ENCODE measurements at regions not wholly inside any gene's neighbourhood (a gene's known extent, or its start where the extent isn't known, plus 50 kb on each side); places are given as distances from the start of the nearest gene placed in this dataset.

DNA sequence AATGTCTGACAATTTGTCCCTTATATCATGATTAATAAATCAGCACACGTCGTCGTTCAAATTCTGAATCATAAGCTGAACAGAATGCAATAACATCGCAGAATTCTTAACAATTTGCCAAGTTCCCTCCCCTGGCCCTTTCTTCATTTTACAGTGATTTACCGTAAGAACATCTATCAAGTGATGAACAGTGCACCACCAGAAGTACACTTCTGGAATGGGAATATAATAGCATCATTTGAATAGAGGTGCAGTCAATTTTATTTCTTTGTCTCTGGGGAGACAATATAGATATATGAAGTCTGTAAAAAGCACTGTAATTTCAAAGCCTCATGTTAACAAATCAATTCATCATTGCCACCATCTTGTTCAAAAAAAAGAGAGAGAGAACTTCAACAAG lies 145.1 kb upstream of the SMLR1 start:
- Histone ChIP-seq H3K9ac (ENCODE audit: insufficient read depth, low read length) (no peak overlapping the region), H2AFZ (ENCODE audit: low read length) (no peak overlapping the region), H4K20me1 (ENCODE audit: control insufficient read depth, extremely low read depth, insufficient read depth, low read length) (no peaks in the 10 kb centered on the region), H3K4me3 (replicated peaks in 1 of 4; ENCODE audit: control extremely low read depth in 1 of 4, insufficient read depth in 1 of 4, low read depth in 3 of 4, low read length in 4 of 4) (no peak overlapping the region), H3K4me1 (ENCODE audit: control insufficient read depth, extremely low read depth, insufficient read depth, low read length) (peaks cover 6% of the 10 kb centered on the region), H3K9me3 (ENCODE audit: control insufficient read depth, insufficient read depth, low read depth, low read length) (no peaks in the 10 kb centered on the region), H3K79me2 (ENCODE audit: control insufficient read depth, insufficient read depth, low read length) (no peaks in the 10 kb centered on the region), H3K4me2 (ENCODE audit: extremely low read depth, insufficient read depth, low read length) (no peak overlapping the region), H3K36me3 (ENCODE audit: control insufficient read depth, insufficient read depth, low read length) (no peaks in the 10 kb centered on the region), H3K27ac (ENCODE audit: insufficient read depth, low read length) (no peak overlapping the region), H3K27me3 (ENCODE audit: control insufficient read depth, insufficient read depth, low read length) (no peaks in the 10 kb centered on the region)
- no peak for DNase-seq (ENCODE audit: low read depth in 2 of 2)
- TF ChIP-seq EZH2 (IDR thresholded peaks at IDR 0.05; ENCODE audit: low read length, missing control alignments) = no peak
- TF ChIP-seq, protein P1, sequence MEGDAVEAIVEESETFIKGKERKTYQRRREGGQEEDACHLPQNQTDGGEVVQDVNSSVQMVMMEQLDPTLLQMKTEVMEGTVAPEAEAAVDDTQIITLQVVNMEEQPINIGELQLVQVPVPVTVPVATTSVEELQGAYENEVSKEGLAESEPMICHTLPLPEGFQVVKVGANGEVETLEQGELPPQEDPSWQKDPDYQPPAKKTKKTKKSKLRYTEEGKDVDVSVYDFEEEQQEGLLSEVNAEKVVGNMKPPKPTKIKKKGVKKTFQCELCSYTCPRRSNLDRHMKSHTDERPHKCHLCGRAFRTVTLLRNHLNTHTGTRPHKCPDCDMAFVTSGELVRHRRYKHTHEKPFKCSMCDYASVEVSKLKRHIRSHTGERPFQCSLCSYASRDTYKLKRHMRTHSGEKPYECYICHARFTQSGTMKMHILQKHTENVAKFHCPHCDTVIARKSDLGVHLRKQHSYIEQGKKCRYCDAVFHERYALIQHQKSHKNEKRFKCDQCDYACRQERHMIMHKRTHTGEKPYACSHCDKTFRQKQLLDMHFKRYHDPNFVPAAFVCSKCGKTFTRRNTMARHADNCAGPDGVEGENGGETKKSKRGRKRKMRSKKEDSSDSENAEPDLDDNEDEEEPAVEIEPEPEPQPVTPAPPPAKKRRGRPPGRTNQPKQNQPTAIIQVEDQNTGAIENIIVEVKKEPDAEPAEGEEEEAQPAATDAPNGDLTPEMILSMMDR (conservative IDR thresholded peaks at IDR 0.05 in 1 of 2, IDR thresholded peaks at IDR 0.05 in 1 of 2; ENCODE audit: low read depth in 1 of 2, low read length in 2 of 2) = no peak

- Histone ChIP-seq H3K9me3 (ENCODE audit: control insufficient read depth, insufficient read depth, low read depth, low read length) (no peaks in the 10 kb centered on the region), H3K4me2 (ENCODE audit: extremely low read depth, insufficient read depth, low read length) (no peak overlapping the region), H4K20me1 (ENCODE audit: control insufficient read depth, extremely low read depth, insufficient read depth, low read length) (no peaks in the 10 kb centered on the region), H3K27ac (ENCODE audit: insufficient read depth, low read length) (no peak overlapping the region), H3K36me3 (ENCODE audit: control insufficient read depth, insufficient read depth, low read length) (no peaks in the 10 kb centered on the region), H3K9ac (ENCODE audit: insufficient read depth, low read length) (no peak overlapping the region), H3K27me3 (ENCODE audit: control insufficient read depth, insufficient read depth, low read length) (no peaks in the 10 kb centered on the region), H3K4me3 (replicated peaks in 1 of 4; ENCODE audit: control extremely low read depth in 1 of 4, insufficient read depth in 1 of 4, low read depth in 3 of 4, low read length in 4 of 4) (no peak overlapping the region), H3K79me2 (ENCODE audit: control insufficient read depth, insufficient read depth, low read length) (no peaks in the 10 kb centered on the region), H2AFZ (ENCODE audit: low read length) (no peak overlapping the region), H3K4me1 (ENCODE audit: control insufficient read depth, extremely low read depth, insufficient read depth, low read length) (peaks cover 6% of the 10 kb centered on the region)
- DNase-seq (ENCODE audit: low read depth in 2 of 2) = no peak
- TF ChIP-seq, protein P1 (conservative IDR thresholded peaks at IDR 0.05 in 1 of 2, IDR thresholded peaks at IDR 0.05 in 1 of 2; ENCODE audit: low read depth in 1 of 2, low read length in 2 of 2) = no peak
- no peak for TF ChIP-seq EZH2 (IDR thresholded peaks at IDR 0.05; ENCODE audit: low read length, missing control alignments)
These were observed 143.3 kb upstream of the SMLR1 start for GRCh38 chr6:130683761-130684517.

- no peak for DNase-seq (ENCODE audit: low read depth in 2 of 2)
- Histone ChIP-seq H3K4me3 (replicated peaks in 1 of 4; ENCODE audit: control extremely low read depth in 1 of 4, insufficient read depth in 1 of 4, low read depth in 3 of 4, low read length in 4 of 4) (no peak overlapping the region), H3K9me3 (ENCODE audit: control insufficient read depth, insufficient read depth, low read depth, low read length) (no peaks in the 10 kb centered on the region), H3K4me1 (ENCODE audit: control insufficient read depth, extremely low read depth, insufficient read depth, low read length) (no peaks in the 10 kb centered on the region), H3K4me2 (ENCODE audit: extremely low read depth, insufficient read depth, low read length) (no peak overlapping the region), H3K9ac (ENCODE audit: insufficient read depth, low read length) (no peak overlapping the region), H3K79me2 (ENCODE audit: control insufficient read depth, insufficient read depth, low read length) (no peaks in the 10 kb centered on the region), H2AFZ (ENCODE audit: low read length) (no peak overlapping the region), H4K20me1 (ENCODE audit: control insufficient read depth, extremely low read depth, insufficient read depth, low read length) (no peaks in the 10 kb centered on the region), H3K36me3 (ENCODE audit: control insufficient read depth, insufficient read depth, low read length) (no peaks in the 10 kb centered on the region), H3K27me3 (ENCODE audit: control insufficient read depth, insufficient read depth, low read length) (no peaks in the 10 kb centered on the region), H3K27ac (ENCODE audit: insufficient read depth, low read length) (no peak overlapping the region)
- TF ChIP-seq EZH2 (IDR thresholded peaks at IDR 0.05; ENCODE audit: low read length, missing control alignments) = no peak
- TF ChIP-seq, protein P1 (conservative IDR thresholded peaks at IDR 0.05 in 1 of 2, IDR thresholded peaks at IDR 0.05 in 1 of 2; ENCODE audit: low read depth in 1 of 2, low read length in 2 of 2) = no peak
These were observed 134.5 kb upstream of the SMLR1 start for GRCh38 chr6:130692659-130693058.
